NCI-H510A (cell line): ENCODE measurements at regions not wholly inside any gene's neighbourhood (a gene's known extent, or its start where the extent isn't known, plus 50 kb on each side); places are given as distances from the start of the nearest gene placed in this dataset.

ENCODE experiments used
- DNase-seq: peaks from one replicate; lab custom pipeline; 2025; lab: John Stamatoyannopoulos, UW

GRCh38 chr1:188426561-188426960, 1597.8 kb downstream of the PLA2G4A start:
- DNase-seq, result no peak

GRCh38 chr1:188427642-188428041, 1598.9 kb downstream of the PLA2G4A start:
- DNase-seq, result no peak

GRCh38 chr1:188429386-188429785, 1600.6 kb downstream of the PLA2G4A start:
- no peak for DNase-seq

- no peak for DNase-seq
These were observed 1603.7 kb downstream of the PLA2G4A start for GRCh38 chr1:188432427-188432826.

GRCh38 chr1:188433425-188433824, 1604.7 kb downstream of the PLA2G4A start:
- no peak for DNase-seq

GRCh38 chr1:188444526-188444925, 1615.8 kb downstream of the PLA2G4A start:
- no peak for DNase-seq

- DNase-seq, result no peak
These were observed 1634.1 kb downstream of the PLA2G4A start for GRCh38 chr1:188462837-188463236.

GRCh38 chr1:188463919-188464318, 1635.2 kb downstream of the PLA2G4A start:
- no peak for DNase-seq

- no peak for DNase-seq
These were observed 1637.8 kb downstream of the PLA2G4A start for GRCh38 chr1:188466539-188466938.

- no peak for DNase-seq
These were observed 1647.9 kb downstream of the PLA2G4A start for GRCh38 chr1:188476606-188477005.

- DNase-seq, result no peak
These were observed 1660.8 kb downstream of the PLA2G4A start for GRCh38 chr1:188489336-188490112.

GRCh38 chr1:188496506-188496905, 1667.8 kb downstream of the PLA2G4A start:
- no peak for DNase-seq

- DNase-seq, result no peak
These were observed 1668.3 kb downstream of the PLA2G4A start for GRCh38 chr1:188497020-188497419.

GRCh38 chr1:188499690-188500089, 1670.9 kb downstream of the PLA2G4A start:
- DNase-seq, result no peak

- no peak for DNase-seq
These were observed 1686.2 kb downstream of the PLA2G4A start for GRCh38 chr1:188514917-188515316.

- DNase-seq, result no peak
These were observed 1688.4 kb downstream of the PLA2G4A start for GRCh38 chr1:188517139-188517538.

- DNase-seq, result no peak
These were observed 1722.4 kb downstream of the PLA2G4A start for GRCh38 chr1:188551176-188551575.

- DNase-seq, result no peak
These were observed 1728.3 kb downstream of the PLA2G4A start for GRCh38 chr1:188557053-188557452.

- no peak for DNase-seq
These were observed 1754.3 kb downstream of the PLA2G4A start for GRCh38 chr1:188582911-188583532.

- DNase-seq, result no peak
These were observed 1755.4 kb downstream of the PLA2G4A start for GRCh38 chr1:188584119-188584518.

- no peak for DNase-seq
These were observed 1761.9 kb downstream of the PLA2G4A start for GRCh38 chr1:188590641-188591040.

- DNase-seq, result no peak
These were observed 1765.9 kb downstream of the PLA2G4A start for GRCh38 chr1:188594542-188595235.

- no peak for DNase-seq
These were observed 1770.6 kb downstream of the PLA2G4A start for GRCh38 chr1:188599313-188599712.
